ENCODE measurements at regions not wholly inside any gene's neighbourhood (a gene's known extent, or its start where the extent isn't known, plus 50 kb on each side); places are given as distances from the start of the nearest gene placed in this dataset.
"Not testable (repeated sequence)": the region's sequence is repeated elsewhere in the genome, so short reads cannot be mapped to it uniquely, and the experiment has no call there.

DNA sequence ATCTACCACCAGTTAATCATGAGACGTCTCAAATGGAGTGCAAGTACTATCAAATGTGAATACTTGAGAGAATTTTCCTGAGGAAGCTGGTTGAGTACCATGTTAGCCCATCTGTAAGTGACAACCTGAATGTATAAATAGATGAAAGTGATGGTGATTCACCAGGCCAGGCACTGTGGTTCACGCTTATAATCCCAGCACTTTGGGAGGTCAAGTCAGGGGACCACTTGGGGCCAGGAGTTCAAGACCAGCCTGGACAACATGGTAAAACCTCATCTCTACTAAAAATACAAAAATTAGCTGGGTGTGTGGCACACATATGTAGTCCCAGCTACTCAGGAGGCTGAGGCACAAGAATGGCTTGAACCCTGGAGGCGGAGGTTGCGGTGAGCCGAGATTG, 288.0 kb upstream of the CLEC14A start:
- not testable (repeated sequence) for H3K4me3 Mint-ChIP-seq; H3K27me3 Mint-ChIP-seq (ENCODE audit: low read depth in 3 of 3); H3K36me3 Mint-ChIP-seq; DNase-seq; H3K27ac Mint-ChIP-seq; H3K4me1 Mint-ChIP-seq
- peaks cover 0 to 16% (median 4%) of the 10 kb centered on the region in 6 donors for H3K9me3 Mint-ChIP-seq

DNA sequence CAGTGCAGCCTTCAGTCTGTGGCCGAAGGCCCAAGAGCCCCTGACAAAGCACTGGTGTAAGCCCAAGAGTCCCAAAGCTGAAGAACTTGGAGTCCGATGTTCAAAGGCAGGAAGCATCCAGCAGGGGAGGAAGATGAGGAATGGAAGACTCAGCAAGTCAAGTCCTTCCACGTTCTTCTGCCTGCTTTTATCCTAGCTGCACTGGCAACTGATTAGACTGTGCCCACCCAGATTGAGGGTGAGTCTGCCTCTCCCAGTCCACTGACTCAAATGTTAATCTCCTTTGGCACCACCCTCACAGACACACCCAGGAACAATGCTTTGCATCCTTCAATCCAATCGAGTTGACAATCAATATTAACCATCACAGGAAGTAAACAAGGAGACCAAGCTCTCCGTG, 282.2 kb upstream of the CLEC14A start:
- H3K27ac Mint-ChIP-seq; H3K4me1 Mint-ChIP-seq; DNase-seq; H3K27me3 Mint-ChIP-seq (ENCODE audit: low read depth in 3 of 3); H3K36me3 Mint-ChIP-seq; H3K4me3 Mint-ChIP-seq: not testable (repeated sequence)
- H3K9me3 Mint-ChIP-seq = peaks cover 0 to 14% (median 3%) of the 10 kb centered on the region in 6 donors

DNA sequence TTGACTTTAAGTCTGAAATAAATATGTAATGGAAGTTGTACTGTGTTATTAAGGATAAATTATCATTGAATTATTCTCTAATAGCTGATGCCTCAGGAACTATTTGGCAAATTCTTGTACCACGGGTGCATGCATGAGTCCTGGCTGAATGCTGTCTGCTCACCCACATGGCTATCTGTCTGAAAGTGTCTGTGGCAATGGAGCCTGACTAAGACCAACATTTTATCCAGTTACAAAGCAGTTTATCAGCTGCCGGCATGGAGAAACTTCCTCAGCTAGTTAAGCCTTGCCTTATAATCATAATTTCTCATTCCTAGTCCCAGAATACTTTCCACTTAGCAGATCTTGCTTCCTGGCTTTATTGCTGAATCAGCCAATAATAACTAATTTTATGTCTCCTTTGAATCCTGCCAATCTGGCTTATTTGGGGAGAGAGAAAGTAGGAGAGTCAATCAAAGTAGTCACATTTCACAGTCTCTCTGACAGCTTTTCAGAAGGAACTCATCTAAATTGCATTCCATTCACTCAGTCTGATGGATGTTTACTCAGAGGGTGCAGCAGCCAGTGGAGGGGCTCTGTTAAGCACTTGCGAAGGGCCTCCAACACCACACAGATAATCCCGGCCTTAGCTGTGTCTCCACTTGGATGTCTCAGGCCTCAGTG, 280.6 kb upstream of the CLEC14A start:
- Mint-ChIP-seq H3K36me3 (no peaks in the 10 kb centered on the region), H3K27me3 (ENCODE audit: low read depth in 3 of 3) (peaks cover 0 to 2% (median 0%) of the 10 kb centered on the region in 3 donors), H3K9me3 (peaks cover 0 to 9% (median 2%) of the 10 kb centered on the region in 6 donors), H3K4me1 (no peaks in the 10 kb centered on the region), H3K4me3 (no peak overlapping the region), H3K27ac (no peak overlapping the region)
- no peak for DNase-seq

DNA sequence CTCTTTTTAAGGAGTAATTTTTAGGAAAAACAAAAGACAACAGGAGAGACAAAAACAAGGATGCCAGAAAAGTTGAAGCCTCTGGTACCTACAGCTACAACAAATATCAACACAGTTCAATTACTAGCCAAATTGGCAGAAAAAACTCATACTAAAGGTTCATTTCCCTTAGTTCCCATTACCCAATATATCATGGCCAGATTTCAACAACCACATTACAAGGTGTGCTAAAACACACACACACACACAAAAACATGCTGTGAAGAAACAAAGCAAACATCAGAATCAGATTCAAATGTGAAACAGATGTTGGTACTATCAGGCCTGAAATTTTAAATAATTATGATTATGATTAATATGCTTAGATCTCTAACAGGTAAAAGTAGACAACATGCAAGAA, 272.7 kb upstream of the CLEC14A start:
- no peaks in the 10 kb centered on the region for H3K36me3 Mint-ChIP-seq
- H3K4me1 Mint-ChIP-seq = no peaks in the 10 kb centered on the region
- no peaks in the 10 kb centered on the region for H3K27me3 Mint-ChIP-seq (ENCODE audit: low read depth in 3 of 3)
- no peak overlapping the region for H3K4me3 Mint-ChIP-seq
- peaks cover 0 to 8% (median 4%) of the 10 kb centered on the region in 6 donors for H3K9me3 Mint-ChIP-seq
- no peak for DNase-seq
- no peak overlapping the region for H3K27ac Mint-ChIP-seq

DNA sequence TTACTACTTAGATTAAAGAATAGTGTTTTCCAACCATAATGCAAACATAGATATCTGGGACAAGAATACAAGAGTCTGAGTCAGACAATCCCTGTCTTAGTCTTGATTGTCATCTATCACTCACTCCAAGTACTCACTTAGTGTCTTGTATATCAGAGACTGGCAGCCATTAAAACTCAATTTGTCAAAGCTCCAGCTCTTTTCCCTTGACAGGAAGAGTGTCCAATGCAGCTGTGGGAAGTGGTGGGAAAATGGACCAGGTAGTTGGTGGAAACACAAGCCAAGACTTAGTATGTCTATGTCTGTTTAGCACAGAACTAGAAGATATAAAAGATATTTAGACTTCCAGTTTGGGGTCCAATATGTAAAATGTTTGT, 271.6 kb upstream of the CLEC14A start:
- H3K9me3 Mint-ChIP-seq = peaks cover 0 to 8% (median 4%) of the 10 kb centered on the region in 6 donors
- no peaks in the 10 kb centered on the region for H3K36me3 Mint-ChIP-seq
- H3K4me3 Mint-ChIP-seq = no peak overlapping the region
- no peaks in the 10 kb centered on the region for H3K27me3 Mint-ChIP-seq (ENCODE audit: low read depth in 3 of 3)
- H3K4me1 Mint-ChIP-seq = no peaks in the 10 kb centered on the region
- DNase-seq = no peak
- H3K27ac Mint-ChIP-seq = no peak overlapping the region

DNA sequence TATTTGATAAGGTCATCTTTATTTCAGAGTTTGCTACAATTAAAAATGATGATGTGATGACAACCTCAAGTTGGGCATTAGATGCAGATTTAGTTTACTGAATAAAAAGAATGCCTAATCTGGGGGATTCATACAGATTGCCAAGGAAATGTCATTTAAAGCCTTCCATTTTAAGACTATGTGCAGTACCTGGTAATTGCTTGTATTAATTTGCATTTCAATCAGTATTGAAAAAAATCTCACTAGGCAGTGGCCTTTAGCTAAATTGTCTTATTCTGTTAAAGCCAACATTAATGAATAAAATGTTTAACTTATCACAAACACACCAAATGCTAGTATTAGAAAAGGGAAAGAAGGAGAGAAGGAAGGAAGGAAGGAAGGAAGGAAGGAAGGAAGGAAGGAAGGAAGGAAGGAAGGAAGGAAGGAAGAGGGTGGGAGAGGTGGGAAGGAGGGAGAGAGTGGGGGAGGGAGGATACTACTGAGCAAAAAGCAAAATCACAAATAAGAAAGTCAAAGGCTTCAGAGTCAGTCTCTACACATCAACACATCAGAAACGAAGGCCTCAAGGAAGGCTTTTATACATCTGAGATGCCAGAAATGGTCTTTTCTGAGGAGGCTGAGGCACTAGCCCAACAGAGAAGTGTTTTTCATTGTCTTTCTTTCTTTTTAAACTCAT, 271.1 kb upstream of the CLEC14A start:
- Mint-ChIP-seq H3K27me3 (ENCODE audit: low read depth in 3 of 3) (no peaks in the 10 kb centered on the region), H3K4me3 (no peak overlapping the region), H3K4me1 (no peaks in the 10 kb centered on the region), H3K27ac (no peak overlapping the region), H3K36me3 (no peaks in the 10 kb centered on the region), H3K9me3 (peaks cover 0 to 8% (median 2%) of the 10 kb centered on the region in 6 donors)
- no peak for DNase-seq

DNA sequence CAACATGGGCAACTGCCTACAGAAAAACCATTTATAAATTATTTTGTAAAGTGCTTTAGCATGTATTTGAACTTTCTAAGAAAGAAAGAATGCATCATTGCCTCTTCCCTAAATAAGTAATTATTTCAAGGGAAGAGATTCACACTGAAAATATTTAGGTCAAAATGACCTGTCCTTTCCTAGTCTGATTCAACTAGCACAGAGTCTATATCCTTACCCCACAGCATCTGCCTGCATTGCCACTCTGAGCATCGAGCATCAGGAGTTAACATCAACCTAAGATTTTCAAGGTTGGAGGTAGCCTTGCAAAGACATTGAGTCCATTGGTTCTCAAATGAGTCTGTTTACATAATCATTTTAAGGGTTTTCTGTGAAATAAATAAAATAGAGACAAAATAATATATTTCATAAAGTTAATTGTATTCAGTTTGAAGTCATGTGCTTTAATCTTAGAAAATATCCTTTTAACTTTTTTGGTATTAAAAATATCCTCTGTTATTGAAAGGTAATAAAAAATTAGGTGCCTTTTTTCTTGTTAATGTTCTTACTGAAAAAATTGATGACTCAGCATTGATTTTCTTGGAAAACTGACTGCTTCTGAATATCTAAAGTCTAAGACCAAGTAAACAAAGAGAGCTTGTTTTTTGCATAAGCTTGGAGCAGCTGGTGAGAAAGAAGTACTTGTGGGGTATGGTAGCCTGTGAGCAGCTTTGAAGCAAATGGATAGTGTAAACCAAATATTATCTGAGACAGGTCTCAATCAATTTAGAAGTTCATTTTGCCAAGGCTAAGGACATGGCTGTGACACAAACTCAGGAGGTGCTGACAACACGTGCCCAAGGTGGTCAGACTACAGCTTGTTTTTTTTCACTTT, 269.0 kb upstream of the CLEC14A start:
- H3K4me3 Mint-ChIP-seq = no peak overlapping the region
- DNase-seq = no peak
- H3K27ac Mint-ChIP-seq = no peak overlapping the region
- no peaks in the 10 kb centered on the region for H3K27me3 Mint-ChIP-seq (ENCODE audit: low read depth in 3 of 3)
- peaks cover 0 to 9% (median 2%) of the 10 kb centered on the region in 6 donors for H3K9me3 Mint-ChIP-seq
- no peaks in the 10 kb centered on the region for H3K36me3 Mint-ChIP-seq
- no peaks in the 10 kb centered on the region for H3K4me1 Mint-ChIP-seq

DNA sequence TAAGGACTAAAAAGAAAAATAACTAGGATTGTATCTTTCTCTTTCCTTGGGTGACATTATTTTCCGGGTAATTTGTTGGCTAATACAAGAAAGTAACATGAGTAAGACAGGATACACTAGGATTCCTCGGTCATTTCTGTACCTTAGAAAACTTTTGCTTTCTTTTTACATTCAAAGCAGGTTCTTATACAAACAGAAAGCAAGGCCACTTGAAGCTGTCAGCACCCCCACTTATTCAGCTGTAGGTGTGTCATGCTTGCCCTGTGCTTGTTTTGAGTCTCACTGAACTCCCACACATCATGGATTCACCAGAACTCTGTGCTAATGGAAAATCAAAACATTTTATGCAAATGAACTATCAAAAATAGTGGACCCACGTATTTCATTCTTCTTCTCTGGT, 266.8 kb upstream of the CLEC14A start:
- Mint-ChIP-seq H3K9me3 (peaks cover 0 to 16% (median under 1%) of the 10 kb centered on the region in 6 donors), H3K4me3 (no peak overlapping the region), H3K27ac (no peak overlapping the region), H3K4me1 (no peaks in the 10 kb centered on the region), H3K36me3 (no peaks in the 10 kb centered on the region), H3K27me3 (ENCODE audit: low read depth in 3 of 3) (no peaks in the 10 kb centered on the region)
- no peak for DNase-seq

DNA sequence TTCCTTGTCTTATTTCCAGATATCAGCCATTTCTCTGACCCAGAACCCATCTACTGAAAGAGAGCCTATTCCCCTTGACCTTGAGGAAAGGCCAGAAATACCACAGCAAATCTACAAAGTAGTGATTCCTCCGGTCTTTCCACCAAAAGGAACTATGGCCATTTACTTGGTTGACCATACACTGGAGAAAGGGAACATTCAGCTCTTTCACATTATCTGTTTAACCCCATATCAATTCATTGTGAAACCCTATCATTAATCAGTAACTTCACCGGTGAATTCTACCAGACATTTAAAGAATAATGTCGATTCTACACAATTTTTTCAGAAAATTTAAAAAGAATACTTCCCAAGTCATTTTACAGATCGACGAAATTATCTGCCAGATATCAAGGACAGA, 265.7 kb upstream of the CLEC14A start:
- no peaks in the 10 kb centered on the region for H3K27me3 Mint-ChIP-seq (ENCODE audit: low read depth in 3 of 3)
- H3K27ac Mint-ChIP-seq = no peak overlapping the region
- H3K4me3 Mint-ChIP-seq = no peak overlapping the region
- no peak for DNase-seq
- H3K9me3 Mint-ChIP-seq = peaks cover 0 to 16% (median under 1%) of the 10 kb centered on the region in 6 donors
- no peaks in the 10 kb centered on the region for H3K36me3 Mint-ChIP-seq
- H3K4me1 Mint-ChIP-seq = no peaks in the 10 kb centered on the region

DNA sequence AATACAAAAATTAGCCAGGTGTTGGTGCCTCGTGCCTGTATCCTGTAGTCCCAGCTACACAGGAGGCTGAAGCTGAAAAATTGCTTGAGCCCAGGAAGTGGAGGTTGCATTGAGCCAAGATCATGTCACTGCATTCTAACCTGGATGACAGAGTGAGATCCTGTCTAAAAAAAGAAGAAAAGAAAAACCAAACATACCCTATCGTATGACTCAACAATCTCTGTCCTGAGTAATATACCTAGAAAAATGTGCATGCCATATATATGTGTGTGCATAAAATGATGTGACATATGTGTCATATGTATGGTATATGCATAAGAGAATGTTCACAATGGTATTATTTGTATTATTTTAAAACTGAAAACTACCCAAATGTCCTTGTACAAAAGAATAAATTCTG, 261.5 kb upstream of the CLEC14A start:
- Mint-ChIP-seq H3K27ac (no peak overlapping the region), H3K9me3 (peaks cover 0 to 21% (median 2%) of the 10 kb centered on the region in 6 donors), H3K4me3 (no peak overlapping the region), H3K36me3 (no peaks in the 10 kb centered on the region), H3K4me1 (no peaks in the 10 kb centered on the region), H3K27me3 (ENCODE audit: low read depth in 3 of 3) (no peaks in the 10 kb centered on the region)
- DNase-seq = no peak

DNA sequence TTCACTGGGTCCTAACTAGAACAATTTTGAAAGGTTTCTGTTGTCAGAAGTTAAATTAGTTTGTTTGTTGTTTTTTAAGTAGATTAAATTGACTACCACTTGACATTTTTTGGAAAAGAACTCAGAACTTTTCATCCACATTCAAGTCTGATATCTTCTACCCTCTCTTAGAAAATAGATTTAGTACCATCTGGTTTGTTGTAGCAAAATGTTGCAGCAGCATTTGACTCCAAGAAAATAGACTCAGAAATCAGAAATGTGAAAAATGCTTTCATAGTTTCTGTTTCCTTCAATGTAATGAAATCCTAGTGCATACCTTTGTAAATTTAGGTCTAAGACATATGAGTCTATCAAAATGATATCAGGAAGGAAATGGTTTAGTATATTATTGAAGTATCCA, 256.3 kb upstream of the CLEC14A start:
- H3K4me3 Mint-ChIP-seq = no peak overlapping the region
- H3K36me3 Mint-ChIP-seq = no peaks in the 10 kb centered on the region
- DNase-seq = no peak
- H3K27ac Mint-ChIP-seq = no peak overlapping the region
- no peaks in the 10 kb centered on the region for H3K4me1 Mint-ChIP-seq
- H3K27me3 Mint-ChIP-seq (ENCODE audit: low read depth in 3 of 3) = peaks cover 0 to 2% (median 0%) of the 10 kb centered on the region in 3 donors
- peaks cover 0 to 26% (median 3%) of the 10 kb centered on the region in 6 donors for H3K9me3 Mint-ChIP-seq

DNA sequence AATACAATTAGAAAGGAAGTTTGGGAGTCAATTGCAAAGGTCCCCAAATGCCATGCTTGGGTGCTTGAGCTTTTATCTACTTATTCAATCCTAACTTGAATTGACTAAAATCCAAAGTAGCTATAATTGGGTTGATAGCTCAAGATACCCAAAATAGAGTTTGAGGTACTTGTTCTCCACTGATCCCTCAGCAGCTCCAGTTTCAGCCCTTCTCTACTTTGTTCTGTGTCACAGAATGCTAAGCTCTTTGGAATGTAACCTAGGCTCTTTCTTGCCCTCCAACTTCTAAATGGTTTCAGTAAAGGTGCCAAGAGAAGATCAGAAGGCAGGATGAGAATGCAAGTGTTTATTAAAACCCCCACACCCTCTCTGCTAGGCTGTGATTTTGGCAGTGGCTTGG, 251.4 kb upstream of the CLEC14A start:
- peaks cover 0 to 18% (median 5%) of the 10 kb centered on the region in 6 donors for H3K9me3 Mint-ChIP-seq
- no peaks in the 10 kb centered on the region for H3K4me1 Mint-ChIP-seq
- H3K36me3 Mint-ChIP-seq = no peaks in the 10 kb centered on the region
- peaks cover 0 to 2% (median 2%) of the 10 kb centered on the region in 3 donors for H3K27me3 Mint-ChIP-seq (ENCODE audit: low read depth in 3 of 3)
- H3K27ac Mint-ChIP-seq = no peak overlapping the region
- DNase-seq = no peak
- H3K4me3 Mint-ChIP-seq = no peak overlapping the region

DNA sequence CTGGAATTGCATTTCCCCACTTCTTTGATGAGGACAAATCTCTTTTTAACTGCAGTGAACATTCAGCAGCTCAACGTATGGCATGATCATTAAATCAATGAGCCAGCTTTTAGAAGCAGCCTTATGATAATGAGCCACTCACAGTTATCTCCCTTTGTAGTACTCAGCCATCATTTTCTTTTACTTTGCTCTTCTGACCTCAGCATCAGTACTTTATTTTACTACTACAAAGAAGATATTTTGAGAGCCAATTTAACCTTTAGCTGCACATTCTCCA, 250.0 kb upstream of the CLEC14A start:
- Mint-ChIP-seq H3K4me1 (no peaks in the 10 kb centered on the region), H3K4me3 (no peak overlapping the region)

DNA sequence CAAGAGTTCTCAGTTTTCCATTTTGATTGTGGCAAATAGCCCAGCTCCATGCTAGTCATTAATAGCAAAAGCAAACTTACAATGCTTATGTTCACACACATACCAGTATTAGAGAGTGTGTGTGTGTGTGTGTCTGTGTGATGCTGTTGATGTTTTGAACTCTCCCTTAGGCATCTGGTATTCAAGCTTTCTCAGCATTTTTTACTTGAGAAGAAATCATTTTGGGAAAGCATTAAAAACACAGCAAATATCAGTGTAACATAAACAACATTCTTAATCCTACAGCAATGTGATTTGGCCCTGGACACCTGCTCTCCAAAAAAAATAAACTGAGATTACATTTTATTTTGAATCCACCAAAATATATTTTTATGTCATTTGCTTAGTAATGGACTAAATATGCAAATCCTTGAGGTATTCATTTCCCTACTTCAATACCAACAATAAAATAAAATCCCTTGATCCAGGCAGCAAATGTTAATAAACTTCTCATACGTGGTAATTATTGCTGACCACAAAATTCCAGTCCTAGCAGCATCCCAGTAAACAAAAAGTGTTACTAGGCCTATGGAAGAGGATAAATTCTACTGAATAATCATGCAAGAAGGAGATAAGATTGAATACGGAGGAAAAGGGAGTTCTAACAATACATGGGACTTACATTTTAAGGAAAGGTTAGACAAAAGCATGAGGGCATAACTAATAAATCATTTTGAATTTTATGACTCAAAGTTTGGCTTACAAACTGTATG, 249.5 kb upstream of the CLEC14A start:
- Mint-ChIP-seq H3K36me3 (no peaks in the 10 kb centered on the region), H3K4me1 (no peaks in the 10 kb centered on the region), H3K27me3 (ENCODE audit: low read depth in 3 of 3) (peaks cover 0 to 2% (median 0%) of the 10 kb centered on the region in 3 donors), H3K9me3 (peaks cover 0 to 11% (median 5%) of the 10 kb centered on the region in 6 donors), H3K27ac (no peak overlapping the region), H3K4me3 (no peak overlapping the region)
- no peak for DNase-seq

More for the DNA sequence above, 250.0 kb upstream of the CLEC14A start:
- no peak overlapping the region for H3K27ac Mint-ChIP-seq
- no peaks in the 10 kb centered on the region for H3K36me3 Mint-ChIP-seq
- no peak for DNase-seq
- peaks cover 0 to 2% (median 2%) of the 10 kb centered on the region in 3 donors for H3K27me3 Mint-ChIP-seq (ENCODE audit: low read depth in 3 of 3)
- peaks cover 0 to 14% (median 5%) of the 10 kb centered on the region in 6 donors for H3K9me3 Mint-ChIP-seq

Data from immature natural killer cell (primary cell).